H1 (cell line): ENCODE measurements at regions not wholly inside any gene's neighbourhood (a gene's known extent, or its start where the extent isn't known, plus 50 kb on each side); places are given as distances from the start of the nearest gene placed in this dataset.

Experiments
- CHD2 ChIP-seq: IDR thresholded peaks from 2 replicates; pipeline ENCODE4 v1.6.1; 2012; ENCODE audit warnings: low read length, improper control_type of control experiment
- CTCF ChIP-seq, 3 experiments: IDR thresholded peaks; 1 replicate in 2 of 3; 2 replicates in 1 of 3; pipeline versions ENCODE4 v1.5.1 to v1.6.1; 2011; ENCODE audit warnings: low read length in 3 of 3, mild to moderate bottlenecking in 3 of 3, inconsistent platforms in 2 of 3, low read depth in 1 of 3, moderate library complexity in 1 of 3; ENCODE audit not compliant: insufficient read depth in 1 of 3; ENCODE audit errors: control extremely low read depth in 1 of 3
- KDM5A ChIP-seq: fragments of 200-600 bp; IDR thresholded peaks from 2 replicates; pipeline ENCODE4 v1.7.1; 2012; ENCODE audit warnings: mild to moderate bottlenecking, low read length, inconsistent platforms, mixed read lengths
- POLR2A ChIP-seq, 2 experiments: IDR thresholded peaks; 1 replicate in 1 of 2; 2 replicates in 1 of 2; pipeline ENCODE4 v1.6.1; 2011; ENCODE audit warnings: low read depth in 2 of 2, low read length in 2 of 2, mild to moderate bottlenecking in 2 of 2; ENCODE audit errors: control extremely low read depth in 1 of 2
- POLR2AphosphoS5 ChIP-seq: IDR thresholded peaks from 2 replicates; pipeline ENCODE4 v1.6.1; 2011; ENCODE audit warnings: low read depth, low read length
- SAP30 ChIP-seq: fragments of 300-600 bp; sonication (generic); IDR thresholded peaks from 2 replicates; pipeline ENCODE4 v1.7.1; 2012; ENCODE audit warnings: low read length, moderate library complexity, mild to moderate bottlenecking, inconsistent platforms; ENCODE audit not compliant: insufficient read depth, insufficient replicate concordance
- YY1 ChIP-seq: IDR thresholded peaks from 2 replicates; pipeline ENCODE4 v1.6.1; 2011; ENCODE audit warnings: low read depth, mild to moderate bottlenecking, low read length
- ZNF274 ChIP-seq: IDR thresholded peaks from 2 replicates; pipeline ENCODE4 v1.7.0; 2012; ENCODE audit warnings: low read length, borderline replicate concordance; ENCODE audit errors: extremely low read depth

DNA sequence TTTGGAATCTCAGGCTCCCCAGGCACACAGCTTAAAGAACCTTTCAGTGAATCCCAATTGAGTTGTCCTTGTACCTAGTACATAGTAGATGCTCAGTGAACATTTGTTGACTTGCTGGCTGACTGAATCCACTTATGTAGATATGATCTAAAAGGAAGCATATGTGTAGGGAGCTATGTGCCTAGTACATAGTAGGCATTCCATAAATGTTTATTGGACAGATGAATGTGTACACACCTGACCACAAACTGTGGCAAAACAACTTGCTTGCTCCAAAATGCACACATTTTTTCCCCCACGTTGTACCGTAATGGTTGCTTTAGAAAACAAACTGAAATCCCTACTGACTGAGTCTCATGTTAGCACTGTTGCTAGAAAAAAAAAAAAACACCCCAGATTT lies 80.2 kb upstream of the IL12B start:
- no peak for TF ChIP-seq CTCF (IDR thresholded peaks at IDR 0.05; ENCODE audit: control extremely low read depth in 1 of 3, insufficient read depth in 1 of 3, low read depth in 1 of 3, low read length in 3 of 3)
- TF ChIP-seq POLR2A (IDR thresholded peaks at IDR 0.05; ENCODE audit: control extremely low read depth in 1 of 2, low read depth in 2 of 2, low read length in 2 of 2): no peak
- TF ChIP-seq POLR2AphosphoS5: no peak
- TF ChIP-seq CHD2: no peak
- no peak for TF ChIP-seq SAP30
- TF ChIP-seq ZNF274: no peak
- TF ChIP-seq YY1: no peak
- TF ChIP-seq KDM5A: no peak
